Cardiac muscle cell (in vitro differentiated cells and primary cell): ENCODE measurements at regions not wholly inside any gene's neighbourhood (a gene's known extent, or its start where the extent isn't known, plus 50 kb on each side); places are given as distances from the start of the nearest gene placed in this dataset.
"Not testable (repeated sequence)": the region's sequence is repeated elsewhere in the genome, so short reads cannot be mapped to it uniquely, and the experiment has no call there.

Experiments used
- DNase-seq, 2 donors: peaks; one replicate each; pipeline versions ENCODE4 v3.0.0 to v3.0.0-alpha.2; 2010 to 2017; ENCODE audit warnings: low read depth in 1 of 2, low spot score in 1 of 2
- H3K27ac ChIP-seq: fragments of 200-600 bp; sonication (generic); 2 replicates; pipeline ENCODE4 v1.5.1; 2016
- H3K27me3 ChIP-seq: fragments of 200-600 bp; sonication (generic); 2 replicates; pipeline ENCODE4 v1.6.0; 2016; ENCODE audit warnings: control low read depth
- H3K36me3 ChIP-seq: fragments of 200-600 bp; sonication (generic); 2 replicates; pipeline ENCODE4 v1.5.1; 2016; ENCODE audit warnings: control low read depth
- H3K4me1 ChIP-seq: fragments of 200-600 bp; sonication (generic); 2 replicates; pipeline ENCODE4 v1.8.1; 2017; ENCODE audit warnings: low read depth, mild to moderate bottlenecking, mixed run types
- H3K4me3 ChIP-seq: fragments of 200-600 bp; sonication (generic); 2 replicates; pipeline ENCODE4 v1.5.1; 2016; ENCODE audit warnings: mild to moderate bottlenecking
- H3K9me3 ChIP-seq: fragments of 200-600 bp; sonication (generic); 2 replicates; pipeline ENCODE4 v1.5.1; 2017; ENCODE audit warnings: low read depth, mild to moderate bottlenecking, control low read depth
- TF ChIP-seq, protein P1 (sequence below): IDR thresholded peaks from 2 replicates; pipeline ENCODE4 v1.5.1; 2012; ENCODE audit warnings: low read depth, mild to moderate bottlenecking, low read length

DNA sequence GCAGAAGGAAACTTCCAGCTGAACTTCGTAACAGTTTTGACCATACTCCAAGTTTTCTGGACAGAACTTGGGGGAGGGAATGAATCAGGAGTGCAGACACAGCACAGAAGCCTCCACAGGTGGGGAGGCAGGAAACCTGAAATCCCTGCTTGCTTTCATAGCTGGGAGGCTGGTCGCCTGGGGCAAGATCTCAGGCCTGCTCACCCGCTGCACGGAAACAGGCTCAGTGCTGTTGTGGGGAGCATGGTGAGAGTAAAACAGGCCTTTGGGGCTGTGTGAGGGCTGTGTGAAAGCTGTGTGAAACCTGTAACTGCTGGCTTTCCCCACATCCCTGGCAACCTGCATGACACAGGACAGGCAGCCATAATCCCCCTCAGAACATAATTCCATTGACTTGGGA is 85.2 kb upstream of the UFL1 start:
- no peaks in the 10 kb centered on the region for H3K27me3 ChIP-seq
- no peak overlapping the region for H3K27ac ChIP-seq
- TF ChIP-seq, protein P1, sequence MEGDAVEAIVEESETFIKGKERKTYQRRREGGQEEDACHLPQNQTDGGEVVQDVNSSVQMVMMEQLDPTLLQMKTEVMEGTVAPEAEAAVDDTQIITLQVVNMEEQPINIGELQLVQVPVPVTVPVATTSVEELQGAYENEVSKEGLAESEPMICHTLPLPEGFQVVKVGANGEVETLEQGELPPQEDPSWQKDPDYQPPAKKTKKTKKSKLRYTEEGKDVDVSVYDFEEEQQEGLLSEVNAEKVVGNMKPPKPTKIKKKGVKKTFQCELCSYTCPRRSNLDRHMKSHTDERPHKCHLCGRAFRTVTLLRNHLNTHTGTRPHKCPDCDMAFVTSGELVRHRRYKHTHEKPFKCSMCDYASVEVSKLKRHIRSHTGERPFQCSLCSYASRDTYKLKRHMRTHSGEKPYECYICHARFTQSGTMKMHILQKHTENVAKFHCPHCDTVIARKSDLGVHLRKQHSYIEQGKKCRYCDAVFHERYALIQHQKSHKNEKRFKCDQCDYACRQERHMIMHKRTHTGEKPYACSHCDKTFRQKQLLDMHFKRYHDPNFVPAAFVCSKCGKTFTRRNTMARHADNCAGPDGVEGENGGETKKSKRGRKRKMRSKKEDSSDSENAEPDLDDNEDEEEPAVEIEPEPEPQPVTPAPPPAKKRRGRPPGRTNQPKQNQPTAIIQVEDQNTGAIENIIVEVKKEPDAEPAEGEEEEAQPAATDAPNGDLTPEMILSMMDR, result no peak
- no peak for DNase-seq
- no peaks in the 10 kb centered on the region for H3K36me3 ChIP-seq
- H3K9me3 ChIP-seq, result no peaks in the 10 kb centered on the region
- H3K4me1 ChIP-seq, result no peaks in the 10 kb centered on the region
- H3K4me3 ChIP-seq, result no peak overlapping the region

DNA sequence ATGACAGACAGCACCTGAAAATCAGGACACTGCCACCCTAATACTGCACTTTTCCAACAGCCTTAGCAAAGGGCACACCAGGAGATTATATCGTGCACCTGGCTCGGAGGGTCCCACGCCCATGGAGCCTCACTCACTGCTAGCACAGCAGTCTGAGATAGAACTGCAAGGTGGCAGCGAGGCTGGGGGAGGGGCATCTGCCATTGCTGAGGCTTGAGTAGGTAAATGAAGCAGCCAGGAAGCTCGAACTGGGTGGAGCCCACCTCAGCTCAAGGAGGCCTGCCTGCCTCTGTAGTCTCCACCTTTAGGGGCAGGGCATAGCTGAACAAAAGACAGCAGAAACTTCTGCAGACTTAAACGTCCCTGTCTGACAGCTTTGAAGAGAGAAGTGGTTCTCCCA is 84.4 kb upstream of the UFL1 start:
- DNase-seq, H3K4me3 ChIP-seq, H3K4me1 ChIP-seq, H3K27me3 ChIP-seq, H3K36me3 ChIP-seq, H3K9me3 ChIP-seq, H3K27ac ChIP-seq: not testable (repeated sequence)

DNA sequence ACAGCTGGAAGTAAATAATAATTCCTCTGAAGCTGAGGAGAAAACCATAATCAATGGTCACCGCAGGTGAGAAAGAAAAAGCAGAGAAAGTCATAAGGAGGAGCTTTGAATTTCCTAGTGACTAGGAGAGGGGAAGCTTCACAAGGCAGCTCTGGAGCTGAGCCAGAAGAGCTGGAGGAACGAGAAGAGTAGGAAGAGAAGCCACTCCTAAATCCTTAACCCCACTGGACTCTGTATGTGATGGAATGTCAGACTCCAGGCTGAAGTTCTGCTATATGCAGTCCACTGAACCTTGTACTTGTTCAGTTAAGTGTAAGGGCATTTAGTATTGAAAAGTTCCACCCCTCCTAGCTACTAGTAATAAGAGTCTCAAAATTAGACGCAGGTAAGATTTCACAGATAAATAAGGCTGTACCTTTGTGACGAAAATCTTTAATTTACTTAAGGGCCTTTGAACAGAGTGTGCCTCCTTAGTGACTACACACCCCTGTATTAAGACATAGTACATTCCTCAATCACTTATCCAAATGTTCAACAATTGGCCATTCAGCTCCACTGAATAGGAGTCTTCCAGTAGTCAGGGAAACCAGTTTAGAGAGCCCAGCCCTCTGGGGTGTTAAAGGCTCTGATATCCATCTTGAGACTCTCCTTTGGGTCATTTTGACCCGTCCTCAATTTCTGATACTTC is 71.4 kb upstream of the UFL1 start:
- Histone ChIP-seq H3K36me3 (no peaks in the 10 kb centered on the region), H3K4me3 (no peak overlapping the region), H3K9me3 (no peaks in the 10 kb centered on the region), H3K27ac (no peak overlapping the region), H3K27me3 (no peaks in the 10 kb centered on the region), H3K4me1 (no peaks in the 10 kb centered on the region)
- TF ChIP-seq, protein P1, result no peak
- no peak for DNase-seq

DNA sequence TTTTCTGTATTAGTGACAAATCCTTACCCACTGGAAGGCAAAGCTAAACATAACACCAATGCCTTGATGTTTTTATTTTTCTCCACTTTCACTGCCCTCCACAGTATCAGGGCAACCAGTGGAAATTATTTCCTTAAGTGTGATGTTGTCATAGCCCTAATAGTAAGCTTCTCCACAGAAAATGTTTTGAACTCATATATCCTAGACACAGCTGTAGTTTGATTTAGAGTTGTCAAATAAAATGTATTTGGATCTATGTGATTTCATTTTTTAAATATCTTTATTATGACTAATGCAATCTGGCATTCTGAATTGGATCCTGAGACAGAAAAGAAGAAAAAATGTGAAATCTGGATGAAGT is 70.9 kb upstream of the UFL1 start:
- Histone ChIP-seq H3K36me3 (no peaks in the 10 kb centered on the region), H3K9me3 (no peaks in the 10 kb centered on the region), H3K4me1 (no peaks in the 10 kb centered on the region), H3K27me3 (no peaks in the 10 kb centered on the region), H3K27ac (no peak overlapping the region), H3K4me3 (no peak overlapping the region)
- TF ChIP-seq, protein P1, result no peak
- no peak for DNase-seq

DNA sequence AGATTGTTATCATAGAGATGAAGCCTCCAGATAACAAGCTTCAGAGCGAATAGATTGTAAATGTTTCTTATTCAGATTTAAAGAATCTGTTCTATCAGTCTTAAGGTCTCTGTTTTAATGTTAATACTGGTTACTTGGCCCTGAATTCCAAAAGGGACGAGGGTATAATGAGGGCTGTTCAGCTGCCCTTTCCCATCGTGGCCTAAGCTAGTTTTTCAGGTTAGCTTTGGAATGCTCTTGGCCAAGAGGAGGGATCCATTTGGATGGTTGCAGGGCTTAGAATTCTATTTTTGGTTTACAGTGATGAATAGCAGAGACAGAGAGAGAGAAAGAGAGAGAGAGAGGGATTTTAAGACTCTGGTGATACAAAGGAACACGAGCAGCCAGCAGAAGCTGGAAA is 62.8 kb upstream of the UFL1 start:
- no peak for DNase-seq
- no peaks in the 10 kb centered on the region for H3K36me3 ChIP-seq
- no peaks in the 10 kb centered on the region for H3K9me3 ChIP-seq
- TF ChIP-seq, protein P1, result no peak
- no peaks in the 10 kb centered on the region for H3K4me1 ChIP-seq
- no peak overlapping the region for H3K27ac ChIP-seq
- no peaks in the 10 kb centered on the region for H3K27me3 ChIP-seq
- H3K4me3 ChIP-seq, result no peak overlapping the region

DNA sequence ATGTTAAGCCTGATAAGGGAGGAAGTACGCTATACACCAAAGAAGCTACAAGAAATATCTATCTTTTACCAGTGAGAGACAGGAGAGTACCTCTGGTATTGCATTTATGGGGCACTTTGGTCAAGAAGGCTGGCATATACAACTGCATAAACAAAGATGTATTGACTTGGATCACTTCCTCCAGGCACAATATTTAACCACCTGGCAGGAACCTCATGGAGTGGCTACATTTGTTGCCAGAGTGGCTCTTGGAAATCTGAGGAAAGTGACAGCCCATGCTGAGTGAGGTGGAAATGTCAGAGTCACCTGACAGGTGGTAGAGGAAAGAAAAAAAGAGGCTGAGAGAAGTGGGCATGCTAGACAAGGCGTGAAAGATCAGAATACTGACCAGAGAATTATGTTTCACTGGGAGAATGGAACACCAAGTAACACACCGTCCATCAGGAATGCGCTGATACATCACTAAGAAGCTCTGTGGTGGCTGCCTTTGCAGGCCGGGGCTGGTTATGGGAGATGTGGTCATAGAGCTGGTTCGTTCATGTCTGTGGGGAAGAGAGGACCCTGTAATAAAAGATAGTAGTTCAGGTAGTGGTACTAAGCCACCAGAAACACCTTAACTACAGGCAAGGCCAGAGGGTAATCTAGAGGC is 61.4 kb upstream of the UFL1 start:
- no peak for DNase-seq
- H3K27me3 ChIP-seq, result no peaks in the 10 kb centered on the region
- H3K27ac ChIP-seq, result no peak overlapping the region
- TF ChIP-seq, protein P1, result no peak
- no peaks in the 10 kb centered on the region for H3K9me3 ChIP-seq
- H3K4me3 ChIP-seq, result no peak overlapping the region
- no peaks in the 10 kb centered on the region for H3K36me3 ChIP-seq
- H3K4me1 ChIP-seq, result no peaks in the 10 kb centered on the region
